Chondrocyte (in vitro differentiated cells): ENCODE measurements at regions not wholly inside any gene's neighbourhood (a gene's known extent, or its start where the extent isn't known, plus 50 kb on each side); places are given as distances from the start of the nearest gene placed in this dataset.

ENCODE experiments used
- DNase-seq: peaks from one replicate; pipeline ENCODE4 v3.0.0; 2021; ENCODE audit warnings: mixed read lengths, low spot score
- H3K27ac Mint-ChIP-seq: one replicate; pipeline ENCODE4 v1.8.0; 2021; ENCODE audit warnings: mild to moderate bottlenecking, moderate library complexity, mixed read lengths; ENCODE audit not compliant: unreplicated experiment
- H3K27me3 Mint-ChIP-seq: 2 replicates; pipeline ENCODE4 v1.8.0; 2021; ENCODE audit warnings: low read depth, mixed read lengths
- H3K36me3 Mint-ChIP-seq: 2 replicates; pipeline ENCODE4 v1.8.0; 2021; ENCODE audit warnings: low read depth, mixed read lengths
- H3K4me1 Mint-ChIP-seq: 2 replicates; pipeline ENCODE4 v1.8.0; 2021; ENCODE audit warnings: low read depth, mild to moderate bottlenecking, mixed read lengths
- H3K4me3 Mint-ChIP-seq: one replicate; pipeline ENCODE4 v1.8.0; 2021; ENCODE audit warnings: mild to moderate bottlenecking, moderate library complexity, mixed read lengths; ENCODE audit not compliant: unreplicated experiment
- H3K9me3 Mint-ChIP-seq: 2 replicates; pipeline ENCODE4 v1.8.0; 2021; ENCODE audit warnings: low read depth, mixed read lengths
- CTCF ChIP-seq: fragments of 200-600 bp; sonication (generic); IDR thresholded peaks from 2 replicates; pipeline ENCODE4 v1.5.0; 2021; ENCODE audit warnings: antibody characterized with exemption, mild to moderate bottlenecking, moderate library complexity

DNA sequence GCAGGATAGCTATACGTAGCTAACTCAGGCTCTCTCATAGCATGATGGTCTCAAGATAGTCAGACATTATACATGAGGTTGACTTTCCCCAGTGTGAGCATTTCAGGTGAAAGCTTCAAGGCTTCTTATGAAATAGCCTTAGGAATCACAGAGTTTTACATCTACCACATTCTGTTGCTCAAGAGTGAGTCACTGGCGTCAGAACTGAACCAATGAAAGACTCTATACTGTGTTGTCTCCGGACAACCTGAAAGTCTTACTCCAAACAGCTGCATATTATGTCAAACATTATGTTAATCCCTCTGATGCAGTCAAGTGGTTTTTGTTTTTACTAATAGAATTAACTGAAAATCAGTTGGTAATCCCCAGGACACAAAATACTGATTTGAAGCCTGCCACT, 79.8 kb upstream of the TRDN start:
- TF ChIP-seq CTCF: no peak
- no peaks in the 10 kb centered on the region for H3K9me3 Mint-ChIP-seq
- H3K27me3 Mint-ChIP-seq: peaks cover 13% of the 10 kb centered on the region
- H3K36me3 Mint-ChIP-seq: no peaks in the 10 kb centered on the region
- no peak for DNase-seq
- no peak overlapping the region for H3K4me3 Mint-ChIP-seq
- no peaks in the 10 kb centered on the region for H3K4me1 Mint-ChIP-seq
- H3K27ac Mint-ChIP-seq: no peak overlapping the region

GRCh38 chr6:123715006-123715863, 78.5 kb upstream of the TRDN start:
- Mint-ChIP-seq H3K36me3 (no peaks in the 10 kb centered on the region), H3K4me1 (no peaks in the 10 kb centered on the region), H3K9me3 (no peaks in the 10 kb centered on the region), H3K27me3 (peaks cover 16% of the 10 kb centered on the region), H3K27ac (no peak overlapping the region), H3K4me3 (no peak overlapping the region)
- TF ChIP-seq CTCF: peak; percentile 79
- DNase-seq: no peak

GRCh38 chr6:123712831-123713230, 76.1 kb upstream of the TRDN start:
- DNase-seq: no peak
- no peak for TF ChIP-seq CTCF
- Mint-ChIP-seq H3K27ac (no peak overlapping the region), H3K4me1 (no peaks in the 10 kb centered on the region), H3K27me3 (peaks cover 12% of the 10 kb centered on the region), H3K9me3 (no peaks in the 10 kb centered on the region), H3K36me3 (no peaks in the 10 kb centered on the region), H3K4me3 (no peak overlapping the region)

- peaks cover 4% of the 10 kb centered on the region for H3K27me3 Mint-ChIP-seq
Measured at GRCh38 chr6:123702943-123703342, 66.2 kb upstream of the TRDN start.

DNA sequence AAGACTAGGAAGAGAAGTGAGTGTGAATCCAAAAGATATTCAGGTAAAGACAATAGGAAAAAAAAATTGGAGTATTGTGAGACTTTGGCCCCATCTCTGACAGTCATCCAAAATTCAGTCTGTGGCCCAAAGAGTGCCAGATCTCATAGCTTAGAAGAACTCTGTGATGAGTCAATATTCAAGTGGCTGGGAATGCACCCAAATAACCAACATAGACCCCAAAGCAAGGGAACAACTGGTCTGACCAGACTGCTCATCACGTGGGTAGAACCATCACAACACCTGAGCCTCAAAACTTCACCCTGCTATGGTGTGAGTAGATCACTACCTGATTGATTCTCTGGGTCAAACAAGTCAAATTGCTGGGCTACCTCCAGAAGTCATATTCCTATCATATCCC, 51.1 kb upstream of the TRDN start:
- no peak for TF ChIP-seq CTCF
- H3K27ac Mint-ChIP-seq: no peak overlapping the region
- H3K4me1 Mint-ChIP-seq: no peaks in the 10 kb centered on the region
- no peak for DNase-seq
- H3K36me3 Mint-ChIP-seq: no peaks in the 10 kb centered on the region
- H3K9me3 Mint-ChIP-seq: no peaks in the 10 kb centered on the region
- H3K4me3 Mint-ChIP-seq: no peak overlapping the region
- H3K27me3 Mint-ChIP-seq: peaks cover 15% of the 10 kb centered on the region

More at GRCh38 chr6:123702943-123703342, 66.2 kb upstream of the TRDN start:
- Mint-ChIP-seq H3K9me3 (no peaks in the 10 kb centered on the region), H3K4me1 (no peaks in the 10 kb centered on the region), H3K4me3 (no peak overlapping the region), H3K27ac (no peak overlapping the region), H3K36me3 (no peaks in the 10 kb centered on the region)
- no peak for DNase-seq
- TF ChIP-seq CTCF: no peak
